Upper lobe of right lung (tissue), 1 donor: ENCODE measurements at regions not wholly inside any gene's neighbourhood (a gene's known extent, or its start where the extent isn't known, plus 50 kb on each side); places are given as distances from the start of the nearest gene placed in this dataset.

ENCODE experiments used
- ATAC-seq: fragments of 200-7000 bp; cut with Tn5 transposase; one replicate; pipeline ENCODE4 v1.9.1; 2020; ENCODE audit warnings: mild to moderate bottlenecking, moderate library complexity
- DNase-seq: peaks from one replicate; pipeline ENCODE4 v3.0.0-alpha.2; 2020
- H3K27ac ChIP-seq: fragments of 200-600 bp; one replicate; pipeline ENCODE4 v1.8.0; 2022
- H3K27me3 ChIP-seq: fragments of 200-600 bp; one replicate; pipeline ENCODE4 v1.8.0; 2022; ENCODE audit warnings: mild to moderate bottlenecking
- H3K36me3 ChIP-seq: fragments of 200-600 bp; one replicate; pipeline ENCODE4 v1.8.0; 2022
- H3K4me1 ChIP-seq: fragments of 200-600 bp; one replicate; pipeline ENCODE4 v1.8.0; 2022
- H3K4me3 ChIP-seq: fragments of 200-600 bp; one replicate; pipeline ENCODE4 v1.8.0; 2022; ENCODE audit warnings: mild to moderate bottlenecking
- H3K9me3 ChIP-seq: fragments of 200-600 bp; one replicate; pipeline ENCODE4 v1.8.0; 2022
- CTCF ChIP-seq: fragments of 200-600 bp; IDR thresholded peaks from one replicate; pipeline ENCODE4 v1.8.0; 2022; ENCODE audit warnings: antibody characterized with exemption
- intact Hi-C: fragments of 100-400 bp; cut with DNase I; formaldehyde crosslinking; loops from one replicate; pipeline ENCODE4 v1.11.0; 2022
- donor health status: DM: no; HTN: yes; CAD: no; lungs with severe emphysema.

DNA sequence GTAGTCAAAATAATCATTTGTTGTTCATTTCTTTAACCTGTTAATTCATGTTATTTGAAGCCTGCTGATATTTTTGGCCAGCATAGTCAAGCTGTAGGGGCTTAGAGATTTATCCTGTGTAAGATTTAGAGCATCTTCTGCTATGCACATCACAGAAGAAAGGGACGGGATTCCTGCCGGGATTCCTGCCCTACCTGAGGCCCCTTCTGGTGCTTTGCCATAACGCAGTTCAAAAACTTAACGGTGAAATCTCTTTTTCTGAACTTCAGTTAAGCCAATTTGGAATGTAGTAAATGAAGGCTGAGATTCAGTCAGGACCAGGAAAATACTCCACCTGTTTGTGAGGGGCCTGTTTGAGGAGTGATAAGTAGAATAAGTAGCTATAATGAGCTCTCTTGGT lies 50.7 kb upstream of the TMEM260 start:
- intact Hi-C loops: no loop called here
- ATAC-seq (no peak), DNase-seq (no peak)
- no peak for TF ChIP-seq CTCF
- H3K9me3 ChIP-seq: no peaks in the 10 kb centered on the region
- no peaks in the 10 kb centered on the region for H3K36me3 ChIP-seq
- no peak overlapping the region for H3K27ac ChIP-seq
- peaks cover 9% of the 10 kb centered on the region for H3K27me3 ChIP-seq
- no peak overlapping the region for H3K4me3 ChIP-seq
- no peaks in the 10 kb centered on the region for H3K4me1 ChIP-seq
